ENCODE measurements at regions not wholly inside any gene's neighbourhood (a gene's known extent, or its start where the extent isn't known, plus 50 kb on each side); places are given as distances from the start of the nearest gene placed in this dataset.
"Not testable (repeated sequence)": the region's sequence is repeated elsewhere in the genome, so short reads cannot be mapped to it uniquely, and the experiment has no call there.

DNA sequence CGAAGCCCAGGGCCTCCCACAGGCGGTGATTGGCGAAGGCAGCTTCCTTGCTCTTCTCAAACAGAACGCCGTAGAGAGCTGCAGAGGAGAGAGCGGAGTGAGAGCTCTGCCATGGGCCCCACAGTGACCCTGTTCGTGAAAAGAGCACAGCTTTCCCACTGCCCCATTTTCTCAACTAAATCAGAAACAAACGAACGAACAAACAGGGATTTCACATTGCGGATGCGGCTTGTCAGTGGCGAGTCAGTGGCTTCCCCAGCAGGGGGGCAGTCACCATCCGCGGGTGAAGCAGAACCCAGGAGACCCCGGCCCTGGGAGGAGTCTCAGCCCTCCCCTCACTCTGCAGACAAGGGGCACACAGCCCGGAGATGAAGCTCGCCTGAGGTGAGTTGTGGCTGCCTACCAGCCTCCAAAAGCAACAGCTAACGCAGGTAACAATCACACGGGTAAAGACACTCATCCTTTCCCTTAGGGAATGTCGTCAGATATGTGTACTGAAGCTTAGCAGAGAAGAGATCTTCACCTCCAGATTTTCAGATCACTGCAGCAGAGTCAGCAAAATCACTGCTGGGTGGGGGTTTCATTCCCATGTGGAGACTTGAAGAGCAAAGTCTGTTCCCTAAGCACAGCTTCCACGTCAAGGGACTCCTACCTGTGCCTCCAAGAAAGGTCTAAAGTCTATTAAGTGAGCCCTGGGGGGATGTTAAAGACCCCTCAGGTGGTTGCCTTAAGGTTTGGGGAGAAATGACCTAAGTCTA lies 51.2 kb upstream of the GPR31 start:
- DNase-seq (ENCODE audit: low read depth, low spot score): no peak

DNA sequence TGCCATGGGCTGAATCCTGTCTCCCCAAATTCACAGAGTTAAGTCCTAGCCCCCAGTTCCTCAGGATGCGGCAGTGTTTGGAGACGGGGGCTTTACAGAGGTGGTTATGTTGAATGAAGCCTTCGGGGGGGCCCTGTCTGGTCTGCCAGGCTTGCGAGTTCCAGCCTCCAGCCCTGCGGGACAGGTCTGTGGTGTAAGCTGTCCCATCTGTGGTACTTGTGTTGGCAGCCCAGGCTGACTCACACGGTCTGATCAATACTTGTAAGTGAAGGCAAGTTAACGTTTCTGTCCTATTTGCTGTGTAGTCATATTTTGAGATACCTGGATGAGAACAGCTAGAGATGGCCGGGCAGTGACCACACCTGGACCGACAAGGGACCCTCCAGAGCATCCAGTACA lies 51.8 kb upstream of the GPR31 start:
- DNase-seq (ENCODE audit: low read depth, low spot score): no peak

DNA sequence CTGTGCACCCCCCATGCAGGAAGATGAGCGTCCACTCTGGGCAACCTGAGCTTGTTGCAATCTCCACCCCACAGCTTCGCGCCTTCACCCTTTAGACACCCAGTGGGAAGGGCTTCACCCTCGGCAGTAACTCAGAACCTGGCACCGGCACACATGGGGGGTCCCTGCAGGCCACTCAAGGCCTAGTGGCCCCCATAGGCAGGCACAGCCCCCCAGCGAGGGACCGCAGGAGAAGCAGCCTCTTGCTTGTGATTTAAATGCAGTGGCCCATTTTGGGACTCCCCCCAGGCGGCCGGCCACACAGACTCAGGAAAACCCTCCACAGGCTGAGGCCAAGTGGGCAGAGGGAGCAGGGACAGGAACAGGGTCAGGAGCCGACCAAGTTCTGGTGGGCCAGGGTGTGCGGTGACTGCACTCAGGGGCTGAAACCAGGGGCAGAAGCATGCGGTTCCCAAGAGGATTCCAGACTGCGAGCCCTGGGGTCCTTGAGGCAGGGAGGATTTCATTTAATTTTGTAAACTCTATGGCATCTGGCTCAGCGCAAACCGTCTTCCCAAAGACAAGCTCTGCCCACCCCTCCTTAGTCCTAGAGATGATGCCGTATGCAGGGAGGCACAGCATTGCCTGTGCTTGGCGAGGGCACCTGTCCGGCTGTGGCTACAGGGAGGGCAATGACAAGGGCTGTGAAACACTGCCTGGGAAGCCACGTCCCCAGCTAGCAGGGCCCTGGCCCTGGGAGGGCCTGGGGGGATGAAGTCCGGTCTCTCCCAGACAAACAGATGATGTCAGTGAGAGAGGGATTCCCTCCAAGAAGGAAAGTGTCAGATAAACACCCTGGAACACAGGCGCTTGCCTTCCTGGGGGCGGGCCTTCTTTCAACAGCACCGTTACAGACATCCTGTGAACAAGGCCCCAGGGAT lies 52.9 kb upstream of the GPR31 start:
- DNase-seq (ENCODE audit: low read depth, low spot score): peak; percentile 41

DNA sequence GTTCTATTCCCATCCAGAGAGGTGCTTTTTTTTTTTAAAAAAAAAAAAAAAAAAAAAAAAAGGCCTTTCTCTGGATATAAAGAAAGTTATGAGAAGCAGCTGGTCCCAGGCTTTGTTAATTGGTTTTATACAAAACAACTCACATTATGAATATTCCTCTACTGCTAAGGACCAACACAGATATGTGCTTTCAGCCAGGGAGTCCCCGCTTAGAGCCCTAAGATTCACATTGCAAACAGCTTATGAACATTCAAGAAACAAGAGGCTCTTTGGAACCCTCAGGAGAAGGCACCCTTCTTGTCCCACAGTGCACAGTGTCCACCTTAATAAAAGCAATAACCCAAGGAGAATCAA lies 53.5 kb upstream of the GPR31 start:
- DNase-seq (ENCODE audit: low read depth, low spot score): no peak

DNA sequence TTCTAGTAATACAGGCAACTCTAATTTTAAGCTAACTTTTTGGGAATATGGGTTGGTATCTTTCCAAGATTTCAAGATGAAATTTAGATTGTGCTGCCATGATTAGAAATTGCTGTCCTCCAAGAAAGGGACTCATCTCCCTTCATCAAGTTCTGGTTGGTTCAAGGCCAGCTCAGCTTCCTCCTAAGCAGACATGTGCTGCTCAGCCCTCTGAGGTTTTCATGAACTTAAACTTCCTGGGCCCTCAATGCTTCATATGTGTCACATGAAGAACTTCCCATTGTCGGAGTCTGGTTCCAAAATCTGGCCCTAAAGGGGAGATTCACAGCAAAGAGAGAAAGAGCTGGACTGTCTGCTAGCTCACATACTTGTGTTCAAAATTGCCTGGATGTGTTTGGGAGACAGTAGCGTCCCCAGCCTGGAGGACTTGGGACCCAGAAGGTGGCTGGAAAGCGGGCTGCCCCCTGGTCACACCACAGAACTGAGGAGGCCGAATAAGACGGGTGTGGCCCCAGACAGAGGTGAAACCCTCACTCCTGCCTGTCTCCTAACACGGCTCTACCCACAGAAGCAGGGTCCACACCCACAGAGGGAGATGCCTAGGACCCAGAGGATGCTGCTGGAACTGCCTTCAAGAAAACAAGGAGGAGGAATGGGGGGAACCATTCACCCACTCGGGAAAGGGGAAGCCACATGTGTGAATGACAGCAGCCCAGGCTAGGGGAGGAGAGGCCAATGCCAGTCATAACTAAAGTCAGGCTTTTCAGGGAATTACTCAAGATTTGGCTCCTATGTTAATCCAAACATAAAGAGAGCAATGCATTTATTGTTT lies 54.3 kb upstream of the GPR31 start:
- DNase-seq (ENCODE audit: low read depth, low spot score): no peak

DNA sequence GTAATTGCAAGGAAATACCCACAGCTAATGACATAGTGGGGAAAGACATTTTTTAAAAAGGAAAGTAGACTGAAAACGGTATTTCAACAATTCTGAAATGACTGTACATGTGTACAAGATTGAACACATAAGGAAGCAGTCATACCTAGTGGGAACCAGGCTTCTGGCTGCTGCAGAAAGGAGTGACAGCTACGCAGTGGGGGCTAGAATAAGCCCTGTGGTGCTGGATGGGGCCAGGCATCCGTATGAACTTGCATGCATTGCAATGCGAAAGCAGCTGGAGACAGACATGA lies 54.9 kb upstream of the GPR31 start:
- no peak for DNase-seq (ENCODE audit: low read depth, low spot score)

DNA sequence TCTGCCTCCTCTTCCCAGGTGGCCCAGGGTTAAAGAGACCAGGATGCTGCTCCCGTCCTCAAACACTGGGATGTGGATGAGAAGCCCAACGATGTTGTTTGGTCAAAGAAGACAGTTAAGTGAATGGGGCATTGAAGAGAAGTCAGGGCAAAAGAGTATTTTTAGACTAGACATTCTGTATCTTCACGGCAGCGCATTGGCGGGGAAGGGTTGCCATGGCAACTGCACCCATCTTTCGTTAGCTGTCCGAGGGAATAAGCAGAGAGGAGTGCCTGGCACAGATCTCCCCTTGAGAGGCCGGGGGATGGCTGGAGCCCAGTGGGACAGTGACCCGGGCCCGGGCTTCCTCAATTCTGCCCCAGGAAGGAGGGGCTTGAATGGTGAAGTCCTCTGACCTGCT lies 56.4 kb upstream of the GPR31 start:
- DNase-seq (ENCODE audit: low read depth, low spot score): no peak

DNA sequence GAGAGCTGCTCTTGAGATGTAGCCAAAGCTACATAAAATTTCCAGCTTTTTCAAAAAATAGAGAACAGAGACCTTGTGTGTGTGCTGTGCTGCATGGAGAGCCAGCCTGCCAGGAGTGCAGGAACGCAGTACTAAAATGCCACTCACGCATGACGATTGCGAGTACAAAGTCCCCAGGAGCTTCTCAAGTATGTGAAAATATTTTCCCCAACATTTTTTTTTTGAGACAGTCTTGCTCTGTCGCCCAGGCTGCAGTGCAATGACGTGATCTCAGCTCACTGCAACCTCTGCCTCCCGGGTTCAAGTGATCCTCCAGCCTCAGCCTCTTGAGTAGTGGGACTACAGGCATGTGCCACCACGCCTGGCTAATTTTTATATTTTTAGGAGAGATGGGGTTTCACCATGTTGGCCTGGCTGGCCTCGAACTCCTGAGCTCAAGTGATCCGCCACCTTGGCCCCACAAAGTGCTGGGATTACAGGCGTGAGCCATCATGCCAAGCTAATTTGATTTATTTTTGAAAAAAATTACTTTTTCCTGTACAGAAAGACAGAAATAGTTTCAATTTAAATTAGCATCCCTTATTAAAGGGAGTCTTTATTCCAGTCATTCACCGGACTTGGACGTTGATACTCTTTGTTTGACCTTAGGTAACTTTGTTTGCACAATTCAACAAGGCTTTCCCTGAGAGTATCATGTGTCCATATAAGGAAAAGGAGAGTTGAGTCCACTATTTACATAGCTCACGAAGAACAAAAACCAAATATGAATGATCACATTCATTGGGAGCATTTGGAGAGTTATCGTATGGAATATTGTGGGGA lies 57.9 kb upstream of the GPR31 start:
- not testable (repeated sequence) for DNase-seq (ENCODE audit: low read depth, low spot score)

DNA sequence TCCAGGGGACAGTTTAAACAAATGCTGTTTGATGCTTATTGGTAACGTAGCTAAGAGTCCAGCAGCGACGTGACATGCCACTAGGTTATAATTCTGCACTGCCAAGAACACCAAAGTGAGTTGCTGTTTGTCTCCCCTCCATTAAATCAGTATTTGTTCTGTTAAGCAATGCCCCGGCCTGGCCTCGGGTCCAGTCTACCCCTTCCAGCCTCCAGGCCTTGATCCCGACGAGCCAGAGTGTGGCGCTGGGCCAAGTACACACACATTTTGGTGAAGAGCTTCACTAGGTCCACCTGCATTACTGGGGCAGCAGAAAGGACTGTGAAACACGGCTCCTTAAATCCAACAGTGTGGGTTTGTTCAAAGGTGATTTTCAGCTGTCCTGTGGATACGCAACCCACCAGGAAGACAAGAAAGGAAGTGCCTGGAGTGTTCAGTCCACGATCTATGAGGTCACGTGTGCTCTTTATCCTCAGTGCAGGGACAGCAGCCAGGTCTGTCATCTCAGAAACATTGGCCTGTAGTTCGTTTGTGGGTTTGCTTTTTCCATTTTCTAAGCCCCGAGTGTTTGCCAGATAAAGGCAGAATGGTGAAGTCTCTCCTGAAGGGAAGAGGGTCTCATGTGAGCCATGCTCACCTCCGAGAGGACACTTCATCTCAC lies 58.7 kb upstream of the GPR31 start:
- not testable (repeated sequence) for DNase-seq (ENCODE audit: low read depth, low spot score)

DNA sequence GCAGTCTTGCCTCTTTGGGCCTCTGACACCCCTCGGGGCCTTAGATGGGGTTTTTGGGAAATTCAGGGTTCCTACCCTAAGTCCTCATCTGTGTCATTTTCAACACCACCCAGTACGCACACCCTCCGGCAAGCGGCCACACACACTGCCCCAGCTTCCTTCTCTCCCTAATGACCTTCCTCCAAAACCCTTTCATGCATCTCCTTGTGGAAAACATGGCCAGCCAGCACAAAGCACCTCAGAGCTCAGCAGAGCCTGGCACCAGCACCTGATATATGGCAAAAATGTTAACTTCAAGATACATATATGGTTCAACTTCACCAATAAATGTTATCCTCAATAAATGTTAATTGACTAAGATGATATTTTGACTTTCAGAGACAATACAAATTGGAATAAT lies 59.3 kb upstream of the GPR31 start:
- not testable (repeated sequence) for DNase-seq (ENCODE audit: low read depth, low spot score)

DNA sequence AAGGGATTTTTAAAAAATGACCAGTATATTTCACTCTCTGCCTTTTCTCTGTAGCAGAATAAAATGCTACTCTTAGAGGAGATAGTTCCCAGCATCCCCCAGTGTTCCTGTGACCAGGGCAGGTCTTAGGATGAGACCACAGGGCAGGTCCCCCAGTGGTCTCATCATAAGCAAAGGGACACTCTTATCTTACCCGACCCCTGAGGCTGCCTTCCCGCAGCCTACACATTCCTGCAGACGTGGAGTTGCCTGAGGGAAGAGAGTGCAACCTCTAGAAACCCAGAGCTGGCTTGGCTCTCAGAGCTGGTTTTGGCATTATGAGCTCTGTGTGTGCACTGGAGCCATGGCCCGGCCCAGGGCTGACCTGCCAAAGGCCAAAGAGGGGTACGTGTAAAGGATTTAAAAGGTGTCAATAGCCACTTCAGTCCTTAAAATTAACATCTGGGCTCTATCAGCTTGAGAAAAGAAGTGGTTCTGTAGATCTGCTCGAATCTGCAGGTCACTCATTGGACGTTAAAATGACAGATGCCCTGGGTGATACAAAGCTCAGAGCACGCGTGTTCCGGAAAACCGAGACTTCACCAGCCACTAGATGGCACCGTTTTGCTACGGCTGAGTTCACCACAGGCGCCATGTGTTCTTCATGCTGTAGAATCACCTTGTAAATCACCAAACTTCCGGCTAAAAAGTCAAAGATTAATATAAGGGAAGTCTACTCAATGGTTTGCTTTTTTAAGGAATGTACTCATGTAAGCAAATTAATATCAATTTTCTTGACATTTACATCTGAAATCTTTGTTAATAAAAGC lies 60.4 kb upstream of the GPR31 start:
- peak; percentile 36 for DNase-seq (ENCODE audit: low read depth, low spot score)

DNA sequence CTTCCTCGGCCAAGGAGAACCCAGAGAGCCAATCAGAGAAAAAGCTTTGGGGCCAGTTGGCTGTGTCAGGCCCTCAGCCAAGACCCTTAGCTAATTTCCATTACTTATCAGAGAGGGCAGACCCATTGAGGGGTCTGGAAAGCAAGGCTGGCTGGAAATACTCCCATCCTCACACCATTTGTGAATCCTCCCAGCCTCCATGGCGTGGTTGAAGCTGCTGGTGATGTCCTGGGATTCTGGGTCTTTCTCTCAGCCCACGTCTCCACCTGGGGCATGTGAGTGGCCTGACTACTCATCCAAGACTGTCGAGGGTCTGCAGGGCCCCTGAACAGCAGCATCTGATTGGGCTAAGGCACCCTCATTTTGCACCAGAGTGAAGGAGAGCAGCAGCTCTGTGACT lies 61.3 kb upstream of the GPR31 start:
- DNase-seq (ENCODE audit: low read depth, low spot score): not testable (repeated sequence)

DNA sequence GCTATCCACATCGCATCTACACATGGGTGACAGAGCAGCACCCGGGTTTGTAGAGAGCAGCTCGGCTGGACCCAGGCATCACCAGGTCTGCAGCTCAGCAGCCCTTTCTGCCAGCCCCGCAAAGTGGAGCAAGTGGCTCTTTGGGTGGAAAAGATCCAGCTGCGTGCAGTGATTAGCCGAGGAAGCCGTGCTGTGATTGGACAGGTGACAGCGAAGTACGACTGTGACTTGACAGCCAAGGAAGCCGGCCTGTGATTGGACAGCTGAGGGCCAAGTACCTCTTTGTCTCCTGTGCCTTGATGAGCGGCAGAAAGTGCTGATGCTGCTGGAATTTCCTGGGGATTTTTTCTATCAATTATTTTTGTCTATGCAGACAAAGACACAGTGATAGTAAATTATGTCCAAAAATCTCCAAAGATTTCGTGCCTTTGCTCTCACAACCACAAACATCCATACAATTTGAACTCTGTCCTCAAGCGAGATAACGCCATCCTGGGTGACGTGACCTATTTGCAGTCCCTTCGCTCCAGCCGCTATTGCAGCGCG lies 62.3 kb upstream of the GPR31 start:
- DNase-seq (ENCODE audit: low read depth, low spot score): no peak

DNA sequence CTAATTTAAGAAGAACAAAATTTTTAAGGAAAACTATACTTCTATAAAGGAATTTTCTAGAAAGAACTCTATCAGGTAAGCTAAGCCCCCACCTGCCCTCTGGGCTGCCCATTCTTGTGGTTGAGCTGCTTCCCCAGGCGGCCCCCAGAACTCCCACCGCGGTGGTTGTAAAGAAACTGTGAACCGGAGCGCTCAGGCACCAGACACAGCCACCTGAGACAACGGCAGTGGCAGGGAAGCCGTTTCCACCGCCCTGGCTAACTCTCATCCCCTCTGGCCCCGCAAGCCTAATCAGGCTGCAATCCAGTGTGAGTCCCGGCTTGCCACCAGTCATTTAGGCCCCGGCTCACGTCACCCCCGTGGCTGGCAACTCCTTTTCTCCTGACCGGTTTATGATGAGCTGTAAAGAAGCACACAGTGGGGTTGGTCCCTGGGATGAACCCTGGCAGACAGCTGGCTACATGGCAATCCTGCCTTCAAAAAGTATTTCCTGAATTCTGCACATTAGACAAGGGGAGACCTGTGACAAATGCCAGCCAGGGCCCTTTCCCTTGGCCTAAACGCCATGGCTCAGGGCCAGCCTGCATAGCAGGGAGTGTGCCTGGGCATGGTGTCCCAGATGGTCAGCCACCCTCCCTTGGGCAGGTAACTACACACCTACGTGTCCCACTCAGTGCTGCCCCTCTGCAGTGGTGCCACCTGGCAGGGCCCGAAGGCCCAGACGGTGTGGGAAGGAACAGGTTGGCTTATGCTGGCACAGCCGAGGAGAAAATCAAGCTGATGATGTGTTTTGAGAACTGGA lies 63.8 kb upstream of the GPR31 start:
- no peak for DNase-seq (ENCODE audit: low read depth, low spot score)

DNA sequence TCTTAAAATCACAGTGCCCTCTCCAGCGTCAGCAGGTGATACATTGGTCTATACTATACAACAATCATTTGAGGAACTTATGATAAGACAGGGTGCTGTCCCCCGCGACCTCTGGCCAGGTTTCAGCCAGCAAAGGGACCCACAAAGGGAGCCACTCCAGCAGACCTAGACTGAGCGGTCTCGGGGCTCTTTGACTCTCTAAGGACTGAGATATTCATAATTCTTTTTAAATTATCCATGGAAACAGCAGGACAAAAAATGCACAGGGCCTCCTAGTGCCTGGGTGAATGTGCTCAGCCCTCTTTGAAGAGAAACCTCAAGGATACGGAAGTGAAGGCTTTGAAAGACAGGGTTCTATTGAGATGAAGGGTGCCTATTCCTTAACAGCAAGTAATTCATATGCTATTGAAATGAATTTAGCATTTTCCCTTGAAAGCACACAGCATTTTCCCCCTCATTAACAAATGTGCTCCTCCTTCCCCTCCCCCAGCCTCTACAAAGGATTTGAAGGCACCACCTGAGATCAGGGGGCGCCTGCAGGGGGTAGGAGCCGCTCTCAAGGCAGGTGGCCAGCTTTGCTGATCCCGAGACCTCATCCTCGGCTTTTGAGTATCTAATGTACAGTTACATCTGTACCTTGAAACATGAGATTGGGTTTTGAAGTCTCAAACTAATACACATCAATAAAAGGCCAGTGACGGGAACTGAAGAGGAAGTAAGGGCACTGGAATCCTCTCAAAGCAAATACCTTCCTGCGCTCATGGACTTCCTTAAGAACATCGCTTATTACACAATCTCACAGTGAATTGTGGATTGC lies 65.3 kb upstream of the UNC93A start:
- DNase-seq (ENCODE audit: low read depth, low spot score): not testable (repeated sequence)

DNA sequence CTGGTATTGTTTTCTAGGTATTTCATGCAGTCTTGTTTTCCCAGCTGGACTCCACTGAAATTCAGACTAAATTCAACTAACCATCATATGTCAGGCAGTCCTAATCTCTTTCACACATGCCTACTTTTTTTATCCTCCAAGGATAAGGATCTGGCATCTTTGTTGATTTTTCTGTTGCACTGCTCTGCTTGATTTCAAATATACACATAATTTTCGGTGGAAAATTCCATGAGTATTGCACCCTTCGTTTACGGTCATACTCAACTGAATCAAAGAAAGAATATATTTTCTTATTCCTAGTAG lies 64.8 kb upstream of the UNC93A start:
- no peak for DNase-seq (ENCODE audit: low read depth, low spot score)

DNA sequence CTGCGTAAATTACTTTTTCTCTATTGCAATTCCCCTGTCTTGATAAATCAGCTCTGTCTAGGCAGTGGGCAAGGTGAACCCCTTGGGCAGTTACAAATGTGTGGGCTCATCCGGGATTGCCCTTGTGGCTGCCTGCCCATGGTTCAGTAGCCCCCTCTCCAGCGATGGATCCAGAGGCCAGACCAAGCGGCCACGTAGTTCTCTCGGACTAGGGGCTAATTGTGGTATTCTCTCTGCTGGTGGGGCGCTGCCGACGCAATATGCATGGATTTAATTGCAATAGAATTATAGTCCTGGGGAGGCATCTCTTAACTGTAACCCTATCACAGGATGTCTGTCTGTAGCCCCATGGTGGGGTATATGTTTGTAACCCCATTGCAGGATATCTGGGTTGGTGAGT lies 64.3 kb upstream of the UNC93A start:
- DNase-seq (ENCODE audit: low read depth, low spot score): no peak

DNA sequence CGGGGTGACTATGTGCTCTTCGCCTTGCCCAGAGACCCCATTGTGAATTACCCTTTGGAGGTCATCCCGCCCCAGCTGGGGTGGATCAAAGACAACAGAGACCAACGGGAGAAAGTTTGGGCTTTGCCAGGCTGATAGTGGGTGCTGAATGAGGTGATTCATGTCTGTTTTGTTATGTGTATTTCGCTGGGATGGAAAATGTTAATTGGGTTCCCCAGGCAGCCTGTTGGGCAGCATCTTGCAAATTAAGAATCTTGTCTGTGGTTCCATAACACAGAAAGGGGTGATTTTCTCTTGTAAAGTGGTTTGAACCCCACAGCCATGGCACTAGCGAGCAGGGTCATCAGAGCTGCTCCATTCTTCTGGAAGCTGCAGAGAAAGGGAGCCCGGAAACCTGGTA lies 63.1 kb upstream of the UNC93A start:
- DNase-seq (ENCODE audit: low read depth, low spot score): peak; percentile 11
